ENCODE measurements at regions not wholly inside any gene's neighbourhood (a gene's known extent, or its start where the extent isn't known, plus 50 kb on each side); places are given as distances from the start of the nearest gene placed in this dataset.
A peak's percentile ranks its signal among the peaks of the same experiment; 100 is the strongest.
"Not testable (repeated sequence)": the region's sequence is repeated elsewhere in the genome, so short reads cannot be mapped to it uniquely, and the experiment has no call there.

DNA sequence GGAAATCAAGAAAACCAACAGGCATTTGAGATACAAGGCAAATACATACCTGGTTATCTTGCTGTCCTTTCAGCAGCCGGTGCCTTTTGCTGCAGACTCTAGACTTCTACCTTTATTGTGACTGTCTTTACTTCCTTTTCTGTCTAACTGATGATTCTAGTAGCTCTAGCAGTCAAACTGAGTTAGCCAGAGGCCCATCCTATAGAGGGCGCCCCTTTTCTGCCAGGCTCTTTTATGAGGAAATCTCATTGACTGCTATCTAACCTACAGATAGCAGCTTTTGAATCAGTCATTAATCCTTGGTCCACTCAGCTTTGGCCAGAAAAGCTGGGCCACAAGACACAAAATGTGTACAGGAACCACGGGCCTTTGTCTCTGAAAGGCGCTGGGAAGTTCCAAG lies 87.5 kb upstream of the WSB1 start:
- no peak for DNase-seq (ENCODE audit: low spot score)

GRCh38 chr17:27207073-27207513 lies 86.8 kb upstream of the WSB1 start:
- DNase-seq (ENCODE audit: low spot score): no peak

- not testable (repeated sequence) for DNase-seq (ENCODE audit: low spot score)
Measured at GRCh38 chr17:27208370-27208769, 85.5 kb upstream of the WSB1 start.

DNA sequence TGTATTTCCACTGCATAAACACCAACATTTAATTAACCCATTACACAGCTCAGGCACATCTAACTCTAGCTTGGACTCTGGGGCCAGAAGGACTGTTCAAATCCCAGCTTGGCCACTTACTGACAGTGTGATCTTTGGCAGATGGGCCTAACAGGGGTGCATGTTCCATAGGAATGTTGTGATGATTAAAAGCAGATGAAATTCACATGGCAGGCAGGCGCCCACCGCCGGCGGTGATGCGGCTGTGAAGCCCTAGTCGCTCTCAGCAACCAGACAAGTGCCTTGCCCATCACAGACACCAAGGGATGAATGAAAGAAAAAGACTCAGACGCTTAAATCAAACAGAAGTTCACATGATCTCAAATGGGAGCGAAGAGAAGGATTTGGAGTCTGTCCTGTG lies 84.6 kb upstream of the WSB1 start:
- DNase-seq (ENCODE audit: low spot score): no peak

DNA sequence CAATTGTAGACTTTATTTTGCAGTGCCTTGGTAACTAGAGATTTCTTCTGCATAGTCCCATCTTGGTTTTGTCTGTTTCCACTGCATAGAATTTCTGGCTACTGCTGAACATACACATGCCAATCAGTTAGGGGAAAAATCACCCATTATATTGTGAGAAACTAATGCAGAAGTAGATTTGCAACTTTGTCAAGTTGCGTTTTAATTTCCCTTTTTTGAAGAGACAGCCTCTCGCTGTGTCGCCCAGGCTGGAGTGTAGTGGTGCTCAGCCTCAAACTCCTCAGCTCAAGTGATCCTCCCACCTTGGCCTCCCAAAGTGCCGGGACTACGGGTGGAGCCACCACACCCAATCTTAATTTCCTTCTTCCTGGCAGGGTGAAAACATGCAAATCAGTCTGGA lies 83.1 kb upstream of the WSB1 start:
- not testable (repeated sequence) for DNase-seq (ENCODE audit: low spot score)

- no peak for DNase-seq (ENCODE audit: low spot score)
Measured at GRCh38 chr17:27216836-27217235, 77.1 kb upstream of the WSB1 start.

- DNase-seq (ENCODE audit: low spot score): no peak
Measured at GRCh38 chr17:27217631-27218030, 76.3 kb upstream of the WSB1 start.

DNA sequence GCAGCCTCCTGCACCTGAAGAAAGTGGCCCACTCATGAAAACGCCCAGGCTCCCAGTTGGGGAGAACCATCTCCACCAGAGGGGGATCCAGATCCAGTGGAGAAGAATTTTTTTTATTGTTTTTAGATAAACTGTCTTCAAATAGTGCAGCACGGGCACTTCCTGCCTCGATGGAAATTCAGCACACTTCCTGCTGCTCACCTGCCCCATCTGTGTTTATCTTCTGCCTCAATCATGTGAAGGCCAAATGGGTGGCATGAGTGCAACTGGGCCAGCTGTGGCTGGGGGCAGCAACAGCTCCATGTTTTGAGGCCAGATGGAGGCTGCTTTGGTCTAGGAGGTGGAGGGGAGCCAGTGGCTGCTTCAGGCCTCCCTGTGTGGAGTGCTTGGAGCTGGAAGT lies 75.9 kb upstream of the WSB1 start:
- no peak for DNase-seq (ENCODE audit: low spot score)

DNA sequence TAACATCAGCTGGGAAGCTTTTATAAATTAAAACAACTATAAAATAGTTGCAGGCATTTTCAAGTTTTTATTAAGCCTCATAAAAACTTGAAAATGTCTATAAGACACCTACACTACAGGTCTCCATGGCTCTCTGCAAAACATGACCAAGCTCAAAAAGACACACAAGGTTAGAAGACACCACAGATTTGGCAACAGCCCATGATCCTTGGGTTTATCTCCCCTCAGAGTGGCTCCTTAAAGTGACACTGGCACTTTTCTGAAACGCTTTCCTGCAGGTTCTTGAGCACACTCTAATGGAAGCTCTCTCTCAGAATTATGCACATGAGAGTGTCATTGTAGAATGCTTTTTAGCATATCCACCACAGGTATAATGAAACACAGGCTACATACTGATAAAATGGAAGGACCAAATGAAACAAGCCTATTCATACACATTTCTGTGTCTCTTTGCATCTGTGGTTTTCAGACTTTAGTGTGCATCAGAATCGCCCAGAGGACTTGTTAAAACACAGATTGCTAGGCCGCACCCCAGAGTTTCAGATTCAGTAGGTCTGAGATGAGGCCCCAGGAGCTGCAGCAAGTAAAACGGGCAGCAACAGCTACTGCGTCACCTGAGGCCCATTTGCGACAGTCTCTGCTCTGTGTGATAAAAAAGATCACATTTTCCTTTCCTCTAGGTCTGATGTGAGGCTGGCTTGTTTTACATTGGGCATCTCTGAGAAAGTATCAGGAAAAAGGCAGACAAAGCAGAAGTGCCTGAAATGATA lies 75.0 kb upstream of the WSB1 start:
- no peak for DNase-seq (ENCODE audit: low spot score)

GRCh38 chr17:27222515-27222914 lies 71.4 kb upstream of the WSB1 start:
- DNase-seq (ENCODE audit: low spot score): no peak

DNA sequence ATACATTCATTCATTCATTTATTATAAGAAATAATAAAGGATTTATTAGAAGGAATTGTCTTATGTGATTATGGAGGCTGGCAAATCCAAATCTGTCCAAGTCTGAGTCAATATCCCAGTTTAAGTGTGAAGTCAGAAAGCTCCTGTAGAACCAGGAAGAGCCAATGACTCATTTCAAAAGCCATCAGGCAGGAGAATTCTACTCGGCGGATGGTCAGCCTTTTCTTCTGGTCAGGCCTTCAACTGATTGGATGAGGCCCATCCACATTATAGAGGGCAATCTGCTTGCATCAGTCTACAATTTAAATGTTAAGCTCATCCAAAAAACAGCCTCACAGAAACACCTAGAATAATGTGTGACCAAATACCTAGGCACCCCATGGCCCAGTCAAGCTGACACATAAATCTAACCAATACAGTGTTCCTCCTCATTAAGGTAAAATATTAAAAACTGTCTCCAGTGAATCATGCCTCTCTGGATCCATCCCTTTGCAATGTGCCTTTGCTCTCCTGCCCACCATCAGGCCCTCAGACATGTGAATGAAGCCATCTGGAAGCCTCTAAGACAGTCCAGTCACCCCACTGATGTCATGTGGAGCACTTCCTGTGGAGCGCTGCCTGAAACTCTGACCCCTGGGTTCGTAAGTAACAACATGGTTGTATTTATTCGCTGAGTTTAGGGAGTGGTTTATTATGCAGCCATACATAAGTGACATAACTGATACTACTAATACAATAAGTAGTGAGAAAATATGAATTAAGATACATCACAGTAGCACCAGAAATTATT lies 69.2 kb upstream of the WSB1 start:
- no peak for DNase-seq (ENCODE audit: low spot score)

GRCh38 chr17:27226611-27227230 lies 67.2 kb upstream of the WSB1 start:
- no peak for DNase-seq (ENCODE audit: low spot score)

- no peak for DNase-seq (ENCODE audit: low spot score)
Measured at GRCh38 chr17:27230996-27231395, 62.9 kb upstream of the WSB1 start.

DNA sequence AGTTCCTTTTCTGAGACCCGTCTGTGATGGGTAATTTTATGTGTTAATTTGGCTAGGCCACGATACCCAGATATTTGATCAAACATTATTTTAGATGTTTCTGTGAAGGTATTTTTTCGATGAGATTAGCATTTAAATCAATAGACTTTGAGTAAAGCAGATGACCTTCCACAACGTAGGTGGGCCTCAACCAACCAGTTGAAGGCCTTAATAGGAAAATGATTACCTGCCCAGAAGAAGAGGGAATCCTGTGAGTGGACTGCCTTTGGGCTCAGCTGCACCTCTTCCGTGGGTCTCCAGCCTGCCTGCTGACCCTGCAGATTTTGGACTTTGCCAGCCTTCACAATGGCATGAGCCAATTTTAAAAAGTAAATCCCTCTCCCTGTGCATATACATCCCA lies 61.6 kb upstream of the WSB1 start:
- no peak for DNase-seq (ENCODE audit: low spot score)

GRCh38 chr17:27233059-27233458 lies 60.9 kb upstream of the WSB1 start:
- no peak for DNase-seq (ENCODE audit: low spot score)

- no peak for DNase-seq (ENCODE audit: low spot score)
Measured at GRCh38 chr17:27233776-27234175, 60.1 kb upstream of the WSB1 start.

- DNase-seq (ENCODE audit: low spot score): peak; percentile 83
Measured at GRCh38 chr17:27236717-27237315, 57.1 kb upstream of the WSB1 start.

- no peak for DNase-seq (ENCODE audit: low spot score)
Measured at GRCh38 chr17:27237890-27238289, 56.0 kb upstream of the WSB1 start.

DNA sequence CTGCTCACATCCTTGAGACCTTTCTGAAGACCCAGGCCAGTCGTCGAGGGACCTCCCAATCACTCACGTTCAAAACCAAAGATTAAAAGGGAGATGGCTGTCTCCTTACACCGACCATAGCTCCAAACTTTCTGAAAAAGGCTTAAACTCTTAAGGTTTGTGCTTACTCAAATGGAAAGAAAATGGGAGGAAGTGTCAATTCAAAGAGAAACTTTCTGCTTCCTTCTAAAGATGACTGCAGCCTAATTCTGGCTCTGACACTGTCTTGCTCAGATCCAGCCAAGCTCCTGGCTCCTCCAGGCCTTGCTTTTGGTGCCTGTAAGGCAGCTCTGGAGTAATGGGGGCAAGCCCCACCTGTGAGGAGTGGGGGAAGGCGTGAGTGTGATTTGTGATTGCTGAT lies 54.9 kb upstream of the WSB1 start:
- DNase-seq (ENCODE audit: low spot score): peak; percentile 30

DNA sequence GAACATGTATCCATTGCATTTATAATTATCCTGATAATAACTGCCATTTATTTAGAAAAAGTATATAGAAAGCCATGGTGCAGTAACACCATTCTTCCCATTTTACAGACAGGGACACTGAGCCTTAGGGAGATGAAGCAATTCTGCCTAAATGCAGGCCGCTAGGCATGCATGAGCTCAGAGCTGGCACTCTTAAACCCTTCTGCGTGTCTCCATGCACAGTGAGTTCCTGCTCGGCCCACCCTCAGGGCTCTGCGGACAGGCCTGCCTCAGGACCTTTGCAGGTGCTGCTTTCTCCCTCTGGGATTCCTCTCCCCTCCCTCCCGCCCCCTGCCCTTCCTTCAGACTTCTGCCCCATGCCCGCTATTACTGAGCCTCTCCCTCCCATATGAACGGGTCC lies 54.3 kb upstream of the WSB1 start:
- DNase-seq (ENCODE audit: low spot score): no peak

- DNase-seq (ENCODE audit: low spot score): peak; percentile 21
Measured at GRCh38 chr17:27240086-27240801, 53.7 kb upstream of the WSB1 start.

- no peak for DNase-seq (ENCODE audit: low spot score)
Measured at GRCh38 chr17:27240802-27241155, 53.1 kb upstream of the WSB1 start.
